ENCODE measurements at regions not wholly inside any gene's neighbourhood (a gene's known extent, or its start where the extent isn't known, plus 50 kb on each side); places are given as distances from the start of the nearest gene placed in this dataset.

- TF ChIP-seq POLR2A (IDR thresholded peaks at IDR 0.05; ENCODE audit: low read depth, low read length) (no peak), BHLHE40 (IDR thresholded peaks at IDR 0.05; ENCODE audit: low read depth, low read length) (no peak), CTCF (conservative IDR thresholded peaks at IDR 0.05; ENCODE audit: low read depth, low read length) (no peak)
Measured at GRCh38 chr21:30097791-30098190, 68.8 kb downstream of the CLDN17 start.
